Vagina (tissue), 2 donors: ENCODE measurements at regions not wholly inside any gene's neighbourhood (a gene's known extent, or its start where the extent isn't known, plus 50 kb on each side); places are given as distances from the start of the nearest gene placed in this dataset.
A peak's percentile ranks its signal among the peaks of the same experiment; 100 is the strongest.

Source experiments
- DNase-seq, 2 donors: peaks; one replicate each; pipeline ENCODE4 v3.0.0-alpha.2; 2017; ENCODE audit errors: extremely low spot score in 2 of 2
- H3K27ac ChIP-seq: fragments of 200-600 bp; sonication (generic); one replicate; pipeline ENCODE4 v1.5.1; 2019
- H3K27me3 ChIP-seq: fragments of 200-600 bp; sonication (generic); one replicate; pipeline ENCODE4 v1.5.1; 2019
- H3K36me3 ChIP-seq, 2 donors: fragments of 200-600 bp; sonication (generic); one replicate each; pipeline ENCODE4 v1.5.1; 2017 to 2019
- H3K4me1 ChIP-seq: fragments of 200-600 bp; sonication (generic); one replicate; pipeline ENCODE4 v1.5.1; 2019
- H3K4me3 ChIP-seq, 2 donors: fragments of 200-600 bp; sonication (generic); 1 replicate in 1 of 2; 2 replicates in 1 of 2; pipeline ENCODE4 v1.5.1; 2016 to 2019
- H3K9me3 ChIP-seq: fragments of 200-600 bp; sonication (generic); one replicate; pipeline ENCODE4 v1.5.1; 2019
- POLR2A ChIP-seq, 2 donors: fragments of 450-650 bp; IDR thresholded peaks; one replicate each; pipeline ENCODE4 v1.6.1; 2017; ENCODE audit warnings: antibody characterized with exemption in 2 of 2, mild to moderate bottlenecking in 2 of 2, moderate library complexity in 2 of 2
- POLR2AphosphoS5 ChIP-seq, 2 donors: sonication (generic); formaldehyde crosslinking; IDR thresholded peaks; one replicate each; pipeline ENCODE4 v1.9.0; 2017; ENCODE audit warnings: antibody characterized with exemption in 2 of 2, mild to moderate bottlenecking in 2 of 2, low read depth in 1 of 2; ENCODE audit not compliant: insufficient read depth in 1 of 2
- intact Hi-C: fragments of 100-400 bp; cut with DNase I; formaldehyde crosslinking; loops from one replicate; pipeline ENCODE4 v1.15.1; 2023
- TF ChIP-seq, protein P1 (sequence below), 3 experiments: fragments of 450-650 bp in 2 of 3; fragments of 200-600 bp in 1 of 3; sonication (generic) in 1 of 3; IDR thresholded peaks; one replicate each; pipeline ENCODE4 v1.5.1; 2017 to 2019; ENCODE audit warnings: antibody characterized with exemption in 3 of 3, mild to moderate bottlenecking in 2 of 3, moderate library complexity in 2 of 3

GRCh38 chr9:129237803-129238202 is 59.7 kb upstream of the IER5L start:
- H3K4me3 ChIP-seq, result no peak overlapping the region
- H3K27ac ChIP-seq, result peak overlapping the region; percentile 68
- H3K9me3 ChIP-seq, result no peaks in the 10 kb centered on the region
- no peak for DNase-seq
- intact Hi-C loops, result no loop called here
- TF ChIP-seq POLR2A (IDR thresholded peaks at IDR 0.05) (no peak), POLR2AphosphoS5 (IDR thresholded peaks at IDR 0.05; ENCODE audit: insufficient read depth in 1 of 2, low read depth in 1 of 2) (no peak)
- TF ChIP-seq, protein P1, sequence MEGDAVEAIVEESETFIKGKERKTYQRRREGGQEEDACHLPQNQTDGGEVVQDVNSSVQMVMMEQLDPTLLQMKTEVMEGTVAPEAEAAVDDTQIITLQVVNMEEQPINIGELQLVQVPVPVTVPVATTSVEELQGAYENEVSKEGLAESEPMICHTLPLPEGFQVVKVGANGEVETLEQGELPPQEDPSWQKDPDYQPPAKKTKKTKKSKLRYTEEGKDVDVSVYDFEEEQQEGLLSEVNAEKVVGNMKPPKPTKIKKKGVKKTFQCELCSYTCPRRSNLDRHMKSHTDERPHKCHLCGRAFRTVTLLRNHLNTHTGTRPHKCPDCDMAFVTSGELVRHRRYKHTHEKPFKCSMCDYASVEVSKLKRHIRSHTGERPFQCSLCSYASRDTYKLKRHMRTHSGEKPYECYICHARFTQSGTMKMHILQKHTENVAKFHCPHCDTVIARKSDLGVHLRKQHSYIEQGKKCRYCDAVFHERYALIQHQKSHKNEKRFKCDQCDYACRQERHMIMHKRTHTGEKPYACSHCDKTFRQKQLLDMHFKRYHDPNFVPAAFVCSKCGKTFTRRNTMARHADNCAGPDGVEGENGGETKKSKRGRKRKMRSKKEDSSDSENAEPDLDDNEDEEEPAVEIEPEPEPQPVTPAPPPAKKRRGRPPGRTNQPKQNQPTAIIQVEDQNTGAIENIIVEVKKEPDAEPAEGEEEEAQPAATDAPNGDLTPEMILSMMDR (IDR thresholded peaks at IDR 0.05), result no peak
- H3K36me3 ChIP-seq, result no peaks in the 10 kb centered on the region
- no peaks in the 10 kb centered on the region for H3K27me3 ChIP-seq
- peaks cover 17% of the 10 kb centered on the region for H3K4me1 ChIP-seq

GRCh38 chr9:129237164-129237611 is 59.1 kb upstream of the IER5L start:
- Histone ChIP-seq H3K4me1 (peaks cover 17% of the 10 kb centered on the region), H3K27ac (peak overlapping the region; percentile 68), H3K9me3 (no peaks in the 10 kb centered on the region), H3K4me3 (peak overlapping the region in 1 of 2 donors; percentile 11), H3K27me3 (no peaks in the 10 kb centered on the region), H3K36me3 (no peaks in the 10 kb centered on the region)
- TF ChIP-seq POLR2A (IDR thresholded peaks at IDR 0.05) (no peak), POLR2AphosphoS5 (IDR thresholded peaks at IDR 0.05; ENCODE audit: insufficient read depth in 1 of 2, low read depth in 1 of 2) (peak; percentile 16 to 58)
- TF ChIP-seq, protein P1 (IDR thresholded peaks at IDR 0.05), result no peak
- DNase-seq, result no peak
- intact Hi-C loops, result no loop called here

- no peaks in the 10 kb centered on the region for H3K9me3 ChIP-seq
- H3K27me3 ChIP-seq, result no peaks in the 10 kb centered on the region
- no peak for TF ChIP-seq POLR2A (IDR thresholded peaks at IDR 0.05)
- TF ChIP-seq, protein P1 (IDR thresholded peaks at IDR 0.05), result no peak
- no peak for TF ChIP-seq POLR2AphosphoS5 (IDR thresholded peaks at IDR 0.05; ENCODE audit: insufficient read depth in 1 of 2, low read depth in 1 of 2)
- DNase-seq, result no peak
- peak overlapping the region; percentile 68 for H3K27ac ChIP-seq
- H3K4me1 ChIP-seq, result peaks cover 17% of the 10 kb centered on the region
- no peak overlapping the region for H3K4me3 ChIP-seq
- intact Hi-C loops, result no loop called here
- H3K36me3 ChIP-seq, result no peaks in the 10 kb centered on the region
Observed at GRCh38 chr9:129236441-129237145, 58.5 kb upstream of the IER5L start.

DNA sequence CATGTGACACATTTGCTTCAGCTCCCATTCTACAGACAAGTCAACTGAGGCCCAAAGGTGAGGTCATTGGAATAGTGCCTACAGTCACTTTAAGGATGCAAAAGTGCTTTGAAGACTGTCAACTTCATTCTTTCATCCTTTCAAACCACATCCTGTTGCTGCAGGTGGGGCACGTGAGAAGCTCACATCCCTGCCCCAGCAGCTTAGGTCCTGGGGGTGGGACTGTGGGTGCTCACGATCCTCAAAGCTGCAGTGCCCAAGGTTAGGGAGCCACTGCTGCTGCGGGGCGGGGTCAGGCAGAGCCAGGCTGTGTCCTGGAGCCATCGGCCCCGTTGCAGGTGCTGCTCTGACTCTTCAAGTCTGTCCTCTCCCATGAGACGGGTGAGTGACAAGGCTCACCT is 57.9 kb upstream of the IER5L start:
- DNase-seq, result no peak
- intact Hi-C loops, result no loop called here
- H3K4me3 ChIP-seq, result no peak overlapping the region
- TF ChIP-seq POLR2A (IDR thresholded peaks at IDR 0.05), result no peak
- TF ChIP-seq, protein P1 (IDR thresholded peaks at IDR 0.05), result no peak
- TF ChIP-seq POLR2AphosphoS5 (IDR thresholded peaks at IDR 0.05; ENCODE audit: insufficient read depth in 1 of 2, low read depth in 1 of 2), result no peak
- H3K4me1 ChIP-seq, result peaks cover 17% of the 10 kb centered on the region
- H3K36me3 ChIP-seq, result no peaks in the 10 kb centered on the region
- peak overlapping the region; percentile 68 for H3K27ac ChIP-seq
- H3K9me3 ChIP-seq, result no peaks in the 10 kb centered on the region
- no peaks in the 10 kb centered on the region for H3K27me3 ChIP-seq
